Vagina (tissue), 2 donors: ENCODE measurements at regions not wholly inside any gene's neighbourhood (a gene's known extent, or its start where the extent isn't known, plus 50 kb on each side); places are given as distances from the start of the nearest gene placed in this dataset.

ENCODE experiments used
- DNase-seq, 2 donors: peaks; one replicate each; pipeline ENCODE4 v3.0.0-alpha.2; 2017; ENCODE audit errors: extremely low spot score in 2 of 2
- H3K27ac ChIP-seq: fragments of 200-600 bp; sonication (generic); one replicate; pipeline ENCODE4 v1.5.1; 2019
- H3K27me3 ChIP-seq: fragments of 200-600 bp; sonication (generic); one replicate; pipeline ENCODE4 v1.5.1; 2019
- H3K36me3 ChIP-seq, 2 donors: fragments of 200-600 bp; sonication (generic); one replicate each; pipeline ENCODE4 v1.5.1; 2017 to 2019
- H3K4me1 ChIP-seq: fragments of 200-600 bp; sonication (generic); one replicate; pipeline ENCODE4 v1.5.1; 2019
- H3K4me3 ChIP-seq, 2 donors: fragments of 200-600 bp; sonication (generic); 1 replicate in 1 of 2; 2 replicates in 1 of 2; pipeline ENCODE4 v1.5.1; 2016 to 2019
- H3K9me3 ChIP-seq: fragments of 200-600 bp; sonication (generic); one replicate; pipeline ENCODE4 v1.5.1; 2019
- POLR2A ChIP-seq, 2 donors: fragments of 450-650 bp; IDR thresholded peaks; one replicate each; pipeline ENCODE4 v1.6.1; 2017; ENCODE audit warnings: antibody characterized with exemption in 2 of 2, mild to moderate bottlenecking in 2 of 2, moderate library complexity in 2 of 2
- POLR2AphosphoS5 ChIP-seq, 2 donors: sonication (generic); formaldehyde crosslinking; IDR thresholded peaks; one replicate each; pipeline ENCODE4 v1.9.0; 2017; ENCODE audit warnings: antibody characterized with exemption in 2 of 2, mild to moderate bottlenecking in 2 of 2, low read depth in 1 of 2; ENCODE audit not compliant: insufficient read depth in 1 of 2
- intact Hi-C: fragments of 100-400 bp; cut with DNase I; formaldehyde crosslinking; loops from one replicate; pipeline ENCODE4 v1.15.1; 2023
- TF ChIP-seq, protein P1 (sequence below), 3 experiments: fragments of 450-650 bp in 2 of 3; fragments of 200-600 bp in 1 of 3; sonication (generic) in 1 of 3; IDR thresholded peaks; one replicate each; pipeline ENCODE4 v1.5.1; 2017 to 2019; ENCODE audit warnings: antibody characterized with exemption in 3 of 3, mild to moderate bottlenecking in 2 of 3, moderate library complexity in 2 of 3

DNA sequence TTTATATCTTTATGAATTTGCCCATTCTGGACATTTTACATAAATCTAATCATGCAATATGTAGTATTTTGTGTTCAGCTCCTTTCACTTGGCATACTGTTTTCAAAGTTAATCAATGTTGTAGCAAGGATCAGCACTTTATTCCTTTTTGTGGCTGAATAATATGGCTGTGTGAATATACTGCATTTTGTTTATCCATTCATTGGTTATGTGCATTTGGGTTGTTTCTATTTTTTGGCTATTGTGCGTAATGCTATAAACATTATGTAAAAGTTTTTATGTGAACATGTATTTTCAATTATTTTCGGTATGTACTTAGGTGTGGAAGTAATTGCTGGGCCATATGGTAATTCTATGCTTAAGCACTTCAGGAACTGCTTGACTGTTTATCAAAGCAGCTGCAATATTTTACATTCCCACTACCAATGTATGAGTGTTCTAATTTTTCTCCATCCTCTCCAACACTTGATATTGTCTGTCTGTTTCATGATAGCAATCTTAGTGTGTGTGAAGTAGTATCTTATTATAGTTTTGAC lies 101.3 kb upstream of the P2RY1 start:
- H3K4me1 ChIP-seq, result no peaks in the 10 kb centered on the region
- H3K4me3 ChIP-seq, result no peak overlapping the region
- no peaks in the 10 kb centered on the region for H3K9me3 ChIP-seq
- no peaks in the 10 kb centered on the region for H3K27me3 ChIP-seq
- no peak overlapping the region for H3K27ac ChIP-seq
- intact Hi-C loops, result no loop called here
- TF ChIP-seq POLR2AphosphoS5 (IDR thresholded peaks at IDR 0.05; ENCODE audit: insufficient read depth in 1 of 2, low read depth in 1 of 2), result no peak
- TF ChIP-seq, protein P1, sequence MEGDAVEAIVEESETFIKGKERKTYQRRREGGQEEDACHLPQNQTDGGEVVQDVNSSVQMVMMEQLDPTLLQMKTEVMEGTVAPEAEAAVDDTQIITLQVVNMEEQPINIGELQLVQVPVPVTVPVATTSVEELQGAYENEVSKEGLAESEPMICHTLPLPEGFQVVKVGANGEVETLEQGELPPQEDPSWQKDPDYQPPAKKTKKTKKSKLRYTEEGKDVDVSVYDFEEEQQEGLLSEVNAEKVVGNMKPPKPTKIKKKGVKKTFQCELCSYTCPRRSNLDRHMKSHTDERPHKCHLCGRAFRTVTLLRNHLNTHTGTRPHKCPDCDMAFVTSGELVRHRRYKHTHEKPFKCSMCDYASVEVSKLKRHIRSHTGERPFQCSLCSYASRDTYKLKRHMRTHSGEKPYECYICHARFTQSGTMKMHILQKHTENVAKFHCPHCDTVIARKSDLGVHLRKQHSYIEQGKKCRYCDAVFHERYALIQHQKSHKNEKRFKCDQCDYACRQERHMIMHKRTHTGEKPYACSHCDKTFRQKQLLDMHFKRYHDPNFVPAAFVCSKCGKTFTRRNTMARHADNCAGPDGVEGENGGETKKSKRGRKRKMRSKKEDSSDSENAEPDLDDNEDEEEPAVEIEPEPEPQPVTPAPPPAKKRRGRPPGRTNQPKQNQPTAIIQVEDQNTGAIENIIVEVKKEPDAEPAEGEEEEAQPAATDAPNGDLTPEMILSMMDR (IDR thresholded peaks at IDR 0.05), result no peak
- TF ChIP-seq POLR2A (IDR thresholded peaks at IDR 0.05), result no peak
- DNase-seq, result no peak
- no peaks in the 10 kb centered on the region for H3K36me3 ChIP-seq

DNA sequence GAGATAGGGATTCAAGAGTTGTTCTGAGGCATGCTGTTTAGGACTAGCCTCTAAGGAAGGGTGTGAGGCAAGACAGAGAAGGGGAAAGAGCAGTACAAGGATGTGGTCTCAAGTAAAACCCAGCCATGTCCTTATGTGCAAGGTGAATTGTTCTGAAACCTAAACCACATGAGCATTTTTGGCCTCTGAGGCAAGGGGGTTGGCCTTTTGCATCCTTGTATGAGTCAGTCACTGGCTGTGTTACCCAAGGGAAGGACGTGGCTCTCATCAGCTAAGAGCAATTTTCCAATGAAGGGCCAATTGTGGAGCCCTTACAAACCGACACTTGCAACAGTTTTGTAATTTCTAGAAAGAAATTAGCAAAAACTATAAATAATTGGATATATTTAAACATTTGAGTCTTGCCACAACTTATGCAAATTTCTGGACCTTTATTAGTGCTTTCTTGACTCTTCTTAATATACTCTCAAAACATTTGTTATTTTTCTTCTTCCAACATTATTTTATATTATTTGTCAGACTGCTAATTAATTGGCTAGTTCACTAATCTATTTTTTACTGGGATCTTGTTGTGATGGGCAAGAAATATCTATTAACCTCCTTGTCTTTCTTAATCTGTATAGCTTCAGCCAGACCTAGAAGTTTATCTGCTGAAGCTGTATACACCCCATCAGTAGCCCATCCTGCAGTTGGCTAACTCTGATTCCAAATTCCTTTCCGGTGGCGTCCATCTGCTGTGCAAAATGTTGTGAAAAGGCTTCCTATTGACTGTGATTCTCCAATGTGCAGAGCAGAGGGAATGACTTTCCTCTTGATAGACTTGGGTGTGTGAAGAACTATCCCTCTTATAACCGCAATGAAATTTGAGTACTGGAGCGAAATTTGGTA lies 97.7 kb upstream of the P2RY1 start:
- Histone ChIP-seq H3K36me3 (no peaks in the 10 kb centered on the region), H3K4me1 (no peaks in the 10 kb centered on the region), H3K9me3 (no peaks in the 10 kb centered on the region), H3K27ac (no peak overlapping the region), H3K4me3 (no peak overlapping the region), H3K27me3 (no peaks in the 10 kb centered on the region)
- no peak for TF ChIP-seq POLR2A (IDR thresholded peaks at IDR 0.05)
- TF ChIP-seq, protein P1 (IDR thresholded peaks at IDR 0.05), result no peak
- no peak for TF ChIP-seq POLR2AphosphoS5 (IDR thresholded peaks at IDR 0.05; ENCODE audit: insufficient read depth in 1 of 2, low read depth in 1 of 2)
- DNase-seq, result no peak
- intact Hi-C loops, result no loop called here

DNA sequence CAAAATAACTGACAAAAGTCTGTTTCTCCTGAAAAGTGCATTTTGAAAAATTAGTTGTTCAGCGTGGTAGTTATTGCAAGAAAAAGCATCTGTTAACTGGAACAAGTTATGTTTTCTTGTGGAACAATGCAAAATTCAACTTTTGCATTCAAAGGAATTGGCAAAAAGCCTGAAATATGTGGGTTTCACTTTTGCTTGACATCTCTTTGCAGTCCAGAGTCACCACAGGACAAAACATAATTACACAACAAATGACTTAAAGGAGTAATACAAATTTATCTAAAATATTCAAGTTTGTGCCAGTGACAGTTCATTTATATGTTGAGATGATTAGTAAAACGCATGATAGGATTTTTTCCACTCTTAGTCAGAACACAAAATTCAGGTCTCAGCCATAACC lies 96.3 kb upstream of the P2RY1 start:
- intact Hi-C loops, result no loop called here
- Histone ChIP-seq H3K4me3 (no peak overlapping the region), H3K4me1 (no peaks in the 10 kb centered on the region), H3K27ac (no peak overlapping the region), H3K27me3 (no peaks in the 10 kb centered on the region), H3K36me3 (no peaks in the 10 kb centered on the region), H3K9me3 (no peaks in the 10 kb centered on the region)
- TF ChIP-seq POLR2AphosphoS5 (IDR thresholded peaks at IDR 0.05; ENCODE audit: insufficient read depth in 1 of 2, low read depth in 1 of 2) (no peak), POLR2A (IDR thresholded peaks at IDR 0.05) (no peak)
- TF ChIP-seq, protein P1 (IDR thresholded peaks at IDR 0.05), result no peak
- no peak for DNase-seq

DNA sequence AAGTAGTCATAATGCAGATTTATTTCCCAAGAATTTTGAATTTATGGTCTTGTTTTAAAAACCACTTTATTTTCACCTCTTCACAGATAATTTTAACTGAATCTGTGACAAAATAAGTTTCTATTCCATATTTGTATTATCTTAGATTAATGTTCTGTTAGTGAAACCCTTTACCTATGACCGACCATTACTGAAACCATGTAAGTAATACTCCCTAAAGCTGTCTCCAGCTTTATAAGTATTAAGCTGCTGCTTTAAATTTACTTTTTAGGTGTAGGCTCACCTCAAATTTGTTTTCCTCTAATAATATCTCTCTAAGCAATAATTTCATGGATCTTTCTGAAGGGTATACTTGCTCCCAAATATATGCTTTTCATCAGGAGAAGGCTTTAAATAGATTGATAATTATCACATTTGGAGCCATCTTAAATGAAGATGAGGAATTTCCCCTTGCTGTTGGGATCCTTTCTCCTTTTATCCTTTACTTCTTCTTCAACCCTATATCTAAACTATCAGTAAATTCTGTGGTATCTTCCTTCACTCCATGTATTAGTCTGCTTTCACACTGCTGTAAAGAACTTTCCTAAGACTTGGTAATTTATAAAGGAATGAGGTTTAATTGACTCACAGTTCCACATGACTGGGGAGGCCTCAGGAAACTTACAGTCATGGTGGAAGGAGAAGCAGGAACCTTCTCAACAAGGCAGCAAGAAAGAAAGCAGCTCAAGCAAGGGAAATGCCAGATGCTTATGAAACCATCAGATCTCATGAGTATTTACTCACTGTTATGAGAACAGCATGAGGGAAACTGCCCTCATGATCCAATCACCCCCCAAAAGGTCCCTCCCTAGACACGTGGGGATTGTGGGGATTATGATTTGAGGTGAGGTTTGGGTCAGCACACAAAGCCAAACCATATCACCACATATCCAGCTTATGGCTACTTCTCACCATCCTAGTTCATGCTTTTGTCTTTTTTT lies 92.3 kb upstream of the P2RY1 start:
- Histone ChIP-seq H3K4me1 (no peaks in the 10 kb centered on the region), H3K36me3 (no peaks in the 10 kb centered on the region), H3K27me3 (no peaks in the 10 kb centered on the region), H3K9me3 (no peaks in the 10 kb centered on the region), H3K4me3 (no peak overlapping the region), H3K27ac (no peak overlapping the region)
- intact Hi-C loops, result no loop called here
- no peak for DNase-seq
- no peak for TF ChIP-seq POLR2AphosphoS5 (IDR thresholded peaks at IDR 0.05; ENCODE audit: insufficient read depth in 1 of 2, low read depth in 1 of 2)
- TF ChIP-seq, protein P1 (IDR thresholded peaks at IDR 0.05), result no peak
- TF ChIP-seq POLR2A (IDR thresholded peaks at IDR 0.05), result no peak
